ENCODE measurements at regions not wholly inside any gene's neighbourhood (a gene's known extent, or its start where the extent isn't known, plus 50 kb on each side); places are given as distances from the start of the nearest gene placed in this dataset.
"Not testable (repeated sequence)": the region's sequence is repeated elsewhere in the genome, so short reads cannot be mapped to it uniquely, and the experiment has no call there.

- H3K27me3 ChIP-seq; intact Hi-C loops (cut with DNase I; ENCODE audit: low total_unique reads); H3K9me3 ChIP-seq; H3K4me1 ChIP-seq; H3K27ac ChIP-seq; DNase-seq; H3K36me3 ChIP-seq; H3K4me3 ChIP-seq: not testable (repeated sequence)
These were observed 1253.6 kb downstream of the RPIA start for GRCh38 chr2:89945004-89945616.

GRCh38 chr2:89947208-89947815 is 1255.8 kb downstream of the RPIA start:
- DNase-seq; H3K4me1 ChIP-seq; intact Hi-C loops (cut with DNase I; ENCODE audit: low total_unique reads); H3K27me3 ChIP-seq; H3K27ac ChIP-seq; H3K9me3 ChIP-seq; H3K4me3 ChIP-seq; H3K36me3 ChIP-seq: not testable (repeated sequence)

DNA sequence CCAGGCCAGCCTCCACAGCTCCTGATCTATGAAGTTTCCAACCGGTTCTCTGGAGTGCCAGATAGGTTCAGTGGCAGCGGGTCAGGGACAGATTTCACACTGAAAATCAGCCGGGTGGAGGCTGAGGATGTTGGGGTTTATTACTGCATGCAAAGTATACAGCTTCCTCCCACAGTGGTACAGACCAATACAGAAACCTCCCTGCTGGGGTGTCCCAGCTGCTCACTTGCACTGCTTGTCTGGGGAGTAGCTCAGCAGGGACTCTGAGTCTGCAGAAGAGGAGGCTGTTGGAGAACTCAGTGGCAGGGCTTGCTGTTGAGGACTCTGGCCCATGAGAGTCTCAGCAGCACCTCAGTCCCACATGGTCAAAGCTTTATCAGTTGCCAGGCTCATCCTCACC is 1256.6 kb downstream of the RPIA start:
- H3K4me1 ChIP-seq; H3K27me3 ChIP-seq; H3K36me3 ChIP-seq; H3K9me3 ChIP-seq; H3K27ac ChIP-seq; intact Hi-C loops (cut with DNase I; ENCODE audit: low total_unique reads); DNase-seq; H3K4me3 ChIP-seq: not testable (repeated sequence)

DNA sequence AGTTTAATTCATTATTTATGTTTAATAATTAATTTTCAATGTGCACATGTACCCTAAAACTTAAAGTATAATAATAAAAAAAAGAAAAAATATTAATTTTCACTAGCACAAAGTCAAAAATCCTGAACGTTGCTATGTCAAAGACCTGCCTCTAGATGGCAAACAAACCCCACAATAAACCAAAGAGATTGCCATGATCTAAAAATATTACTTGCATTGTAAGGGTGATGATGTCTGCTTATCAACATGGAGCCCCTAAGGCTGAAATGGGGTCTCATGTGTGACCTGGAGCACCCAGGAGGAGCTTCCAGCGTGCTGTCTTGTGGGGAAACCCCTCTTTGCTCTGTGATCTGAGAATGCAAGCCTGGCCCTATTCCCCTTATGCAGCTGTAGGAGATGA is 1259.3 kb downstream of the RPIA start:
- DNase-seq; H3K27ac ChIP-seq; H3K9me3 ChIP-seq; H3K4me3 ChIP-seq; H3K27me3 ChIP-seq; H3K36me3 ChIP-seq; H3K4me1 ChIP-seq; intact Hi-C loops (cut with DNase I; ENCODE audit: low total_unique reads): not testable (repeated sequence)

DNA sequence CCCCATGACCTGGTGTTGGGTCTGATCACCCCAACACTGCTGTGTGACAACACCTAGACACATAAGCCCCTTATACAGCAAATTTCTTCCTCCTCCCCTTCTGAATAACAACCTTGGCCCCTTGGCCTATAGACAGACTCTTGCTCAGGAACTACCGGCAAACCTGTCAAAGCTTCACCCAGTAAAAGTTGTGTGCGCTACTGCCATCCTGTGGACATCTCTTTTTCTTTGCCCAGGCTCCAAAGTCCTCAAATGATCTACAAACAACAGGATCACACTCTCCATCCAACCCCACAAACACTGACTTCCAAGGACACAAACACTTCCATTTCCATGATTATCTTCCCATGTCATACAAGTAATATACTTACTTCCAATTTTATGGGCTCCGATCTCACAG is 1265.8 kb downstream of the RPIA start:
- H3K4me1 ChIP-seq; H3K4me3 ChIP-seq; H3K27ac ChIP-seq; DNase-seq; H3K27me3 ChIP-seq; intact Hi-C loops (cut with DNase I; ENCODE audit: low total_unique reads); H3K36me3 ChIP-seq; H3K9me3 ChIP-seq: not testable (repeated sequence)

- H3K4me3 ChIP-seq; intact Hi-C loops (cut with DNase I; ENCODE audit: low total_unique reads); DNase-seq; H3K4me1 ChIP-seq; H3K36me3 ChIP-seq; H3K9me3 ChIP-seq; H3K27ac ChIP-seq; H3K27me3 ChIP-seq: not testable (repeated sequence)
These were observed 1268.4 kb downstream of the RPIA start for GRCh38 chr2:89959729-89960378.

GRCh38 chr2:89960570-89960969 is 1269.1 kb downstream of the RPIA start:
- H3K4me1 ChIP-seq; H3K4me3 ChIP-seq; H3K27ac ChIP-seq; DNase-seq; H3K27me3 ChIP-seq; intact Hi-C loops (cut with DNase I; ENCODE audit: low total_unique reads); H3K36me3 ChIP-seq; H3K9me3 ChIP-seq: not testable (repeated sequence)

- H3K27me3 ChIP-seq; H3K36me3 ChIP-seq; H3K9me3 ChIP-seq; H3K4me3 ChIP-seq; H3K27ac ChIP-seq; H3K4me1 ChIP-seq; DNase-seq; intact Hi-C loops (cut with DNase I; ENCODE audit: low total_unique reads): not testable (repeated sequence)
These were observed 1277.1 kb downstream of the RPIA start for GRCh38 chr2:89968567-89968966.

- H3K36me3 ChIP-seq; H3K27me3 ChIP-seq; H3K4me3 ChIP-seq; intact Hi-C loops (cut with DNase I; ENCODE audit: low total_unique reads); H3K9me3 ChIP-seq; H3K27ac ChIP-seq; H3K4me1 ChIP-seq; DNase-seq: not testable (repeated sequence)
These were observed 1277.7 kb downstream of the RPIA start for GRCh38 chr2:89969190-89969589.

GRCh38 chr2:89973849-89974248 is 1282.4 kb downstream of the RPIA start:
- DNase-seq; H3K36me3 ChIP-seq; H3K4me1 ChIP-seq; intact Hi-C loops (cut with DNase I; ENCODE audit: low total_unique reads); H3K27me3 ChIP-seq; H3K9me3 ChIP-seq; H3K27ac ChIP-seq; H3K4me3 ChIP-seq: not testable (repeated sequence)

DNA sequence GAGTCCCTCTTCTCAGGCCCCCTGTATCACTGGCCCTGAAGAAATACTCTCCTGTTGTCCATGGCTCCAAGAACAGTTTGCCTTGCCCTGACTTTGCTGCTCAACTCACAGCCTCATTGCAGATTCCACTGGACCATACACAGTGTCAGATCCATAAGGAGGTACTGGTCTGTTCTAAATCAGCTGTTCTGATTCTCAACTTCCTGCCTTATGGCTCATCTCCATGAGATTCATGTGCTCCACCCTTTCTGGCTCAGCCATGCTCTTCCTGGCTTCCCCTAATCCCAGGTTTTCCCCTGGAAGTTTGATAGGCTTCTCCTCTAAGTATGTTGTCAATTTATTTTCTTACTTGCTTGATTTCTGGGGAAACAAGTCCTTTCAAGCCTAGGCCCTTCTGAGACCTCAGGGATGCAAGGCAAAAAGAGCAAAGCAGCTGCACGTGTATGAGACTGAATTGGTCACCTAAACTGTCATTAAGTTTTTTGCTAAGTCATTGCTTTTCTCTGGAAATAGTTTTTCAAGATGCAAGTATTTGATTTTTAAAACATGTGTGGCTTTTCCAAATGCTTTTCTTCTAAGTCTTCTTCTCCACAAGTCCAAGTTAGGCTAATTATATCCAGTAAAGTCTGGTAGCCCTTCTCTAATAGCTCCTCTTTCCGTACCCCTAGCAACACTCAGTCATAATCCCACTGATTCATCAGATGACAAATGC is 1288.5 kb downstream of the RPIA start:
- H3K4me3 ChIP-seq; H3K9me3 ChIP-seq; intact Hi-C loops (cut with DNase I; ENCODE audit: low total_unique reads); H3K27me3 ChIP-seq; H3K4me1 ChIP-seq; H3K36me3 ChIP-seq; H3K27ac ChIP-seq; DNase-seq: not testable (repeated sequence)

DNA sequence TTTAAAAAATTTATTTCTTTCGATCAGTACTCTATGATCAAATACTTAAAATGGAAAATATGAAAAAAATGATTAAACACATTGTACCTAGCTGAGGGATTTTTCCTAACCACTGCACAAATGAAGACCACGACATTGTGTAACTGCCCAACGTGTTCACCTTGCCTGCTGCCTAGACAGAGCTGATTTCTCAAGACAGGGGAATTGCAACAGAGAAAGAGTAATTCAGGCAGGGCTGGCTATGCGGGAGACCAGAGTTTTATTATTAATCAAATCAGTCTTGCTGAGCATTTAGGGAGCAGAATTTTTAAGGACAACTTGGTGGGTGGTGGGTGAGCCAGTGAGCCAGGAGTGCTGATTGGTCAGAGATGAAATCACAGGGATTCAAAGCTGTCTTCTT is 1290.8 kb downstream of the RPIA start:
- intact Hi-C loops (cut with DNase I; ENCODE audit: low total_unique reads); H3K27ac ChIP-seq; H3K4me3 ChIP-seq; H3K27me3 ChIP-seq; H3K9me3 ChIP-seq; H3K36me3 ChIP-seq; DNase-seq; H3K4me1 ChIP-seq: not testable (repeated sequence)

DNA sequence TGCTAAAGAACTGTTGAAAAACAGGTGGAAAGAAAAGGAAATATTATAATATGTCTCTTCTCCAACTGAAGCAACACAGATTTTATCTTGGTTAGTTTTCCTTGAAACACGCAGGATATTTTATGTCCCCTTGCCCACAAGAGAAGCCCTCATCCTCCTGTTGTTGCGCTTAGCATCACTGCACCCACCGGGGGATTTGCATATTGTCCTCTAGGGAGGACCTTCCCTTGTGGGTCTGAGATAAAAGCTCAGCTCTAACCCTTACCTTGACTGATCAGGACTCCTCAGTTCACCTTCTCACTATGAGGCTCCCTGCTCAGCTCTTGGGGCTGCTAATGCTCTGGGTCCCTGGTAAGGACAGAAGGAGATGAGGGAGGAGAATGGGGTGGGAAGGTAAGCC is 1294.2 kb downstream of the RPIA start:
- intact Hi-C loops (cut with DNase I; ENCODE audit: low total_unique reads) = not testable (repeated sequence)

More for the DNA sequence above, 1294.2 kb downstream of the RPIA start:
- not testable (repeated sequence) for H3K36me3 ChIP-seq, H3K4me1 ChIP-seq, H3K27me3 ChIP-seq, H3K9me3 ChIP-seq, H3K4me3 ChIP-seq, DNase-seq, H3K27ac ChIP-seq

Data from uterus (tissue), 3 donors.